ENCODE measurements at regions not wholly inside any gene's neighbourhood (a gene's known extent, or its start where the extent isn't known, plus 50 kb on each side); places are given as distances from the start of the nearest gene placed in this dataset.

GRCh38 chr14:22513066-22513812, 75.8 kb downstream of the DAD1 start:
- no peak for DNase-seq

DNA sequence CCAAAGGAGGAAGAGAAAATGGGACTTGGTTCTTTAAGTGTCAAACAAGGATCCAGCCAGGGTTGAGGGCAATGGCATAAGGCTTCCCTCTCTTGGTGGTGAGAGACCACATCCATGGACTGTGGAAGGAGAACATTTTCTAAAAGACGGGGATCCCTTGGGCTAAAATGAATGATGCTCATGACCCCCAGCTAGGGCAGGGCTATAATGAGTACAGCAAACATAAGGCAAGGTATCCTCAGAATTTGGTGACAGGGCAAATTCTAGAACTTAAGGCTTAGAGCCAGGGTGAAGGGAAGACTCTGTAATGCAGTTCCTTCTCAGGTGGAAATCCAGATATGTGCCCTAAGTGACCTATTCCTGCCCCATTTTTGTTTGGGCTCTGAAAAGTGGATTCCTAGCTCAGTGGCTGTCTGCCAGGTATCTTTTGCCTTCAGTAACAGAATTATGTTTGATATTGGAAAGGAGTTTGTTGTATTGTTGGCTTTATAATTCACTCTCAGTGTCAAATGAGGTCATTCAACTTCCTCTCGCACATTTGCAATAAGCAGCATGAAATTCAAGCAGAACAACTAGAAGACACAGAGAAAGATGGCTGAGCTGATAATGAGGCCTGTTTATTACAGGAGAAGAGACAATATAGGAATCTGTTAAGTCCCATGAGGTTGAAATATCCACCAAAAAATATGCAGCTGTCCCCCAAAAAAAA, 76.8 kb downstream of the DAD1 start:
- no peak for DNase-seq

GRCh38 chr14:22510527-22511110, 78.4 kb downstream of the DAD1 start:
- DNase-seq = no peak

- no peak for DNase-seq
These were observed 79.2 kb downstream of the DAD1 start for GRCh38 chr14:22509751-22510300.

DNA sequence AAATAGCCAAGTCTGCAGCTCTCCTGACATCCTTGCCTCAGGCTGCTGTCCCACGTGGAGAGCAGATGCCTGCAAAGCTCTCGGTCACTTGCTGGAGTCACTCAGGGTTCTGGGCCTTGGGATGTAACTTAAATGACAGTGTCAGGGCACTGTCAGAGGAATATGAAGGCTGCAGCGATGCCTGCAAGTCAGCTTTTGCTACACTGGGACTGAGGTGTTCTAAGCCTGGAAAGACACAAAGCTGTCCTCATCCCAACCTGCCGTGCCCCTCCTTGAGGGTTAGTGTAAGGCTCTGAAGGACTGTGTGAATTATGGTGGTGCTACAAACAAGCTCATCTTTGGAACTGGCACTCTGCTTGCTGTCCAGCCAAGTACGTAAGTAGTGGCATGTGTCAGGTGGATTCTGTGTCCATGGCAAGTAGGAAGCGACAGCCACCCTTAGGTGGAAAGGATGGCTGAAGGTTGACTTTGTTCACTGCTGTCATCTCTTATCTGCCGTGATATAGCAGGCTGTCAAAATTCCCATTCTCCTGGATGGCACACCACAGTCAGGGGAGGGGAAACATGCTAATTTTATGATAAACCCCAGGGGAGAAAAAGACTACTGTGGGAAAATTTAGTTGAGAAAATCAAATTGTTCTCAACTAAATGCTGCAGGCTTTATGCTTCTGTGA, 79.9 kb downstream of the DAD1 start:
- DNase-seq = no peak

DNA sequence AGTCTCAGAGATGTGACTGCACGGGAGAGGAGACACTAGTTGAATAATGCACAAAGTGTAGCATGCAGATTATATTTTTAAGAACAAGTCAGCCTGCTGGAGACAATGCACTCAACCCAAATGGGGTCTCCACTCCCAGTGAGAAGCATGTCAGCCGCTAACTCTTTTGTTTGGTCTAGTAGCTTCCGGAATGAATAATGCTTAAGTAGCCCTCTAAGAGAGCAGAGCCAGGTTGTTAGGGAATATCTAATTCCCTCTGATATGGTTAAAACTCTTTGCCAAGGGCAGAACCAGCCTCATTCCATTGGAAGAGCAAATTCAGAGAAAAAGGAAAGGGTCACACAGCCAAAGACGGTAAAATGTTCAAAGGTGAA, 80.4 kb downstream of the DAD1 start:
- no peak for DNase-seq

- no peak for DNase-seq
These were observed 80.9 kb downstream of the DAD1 start for GRCh38 chr14:22508150-22508457.

DNA sequence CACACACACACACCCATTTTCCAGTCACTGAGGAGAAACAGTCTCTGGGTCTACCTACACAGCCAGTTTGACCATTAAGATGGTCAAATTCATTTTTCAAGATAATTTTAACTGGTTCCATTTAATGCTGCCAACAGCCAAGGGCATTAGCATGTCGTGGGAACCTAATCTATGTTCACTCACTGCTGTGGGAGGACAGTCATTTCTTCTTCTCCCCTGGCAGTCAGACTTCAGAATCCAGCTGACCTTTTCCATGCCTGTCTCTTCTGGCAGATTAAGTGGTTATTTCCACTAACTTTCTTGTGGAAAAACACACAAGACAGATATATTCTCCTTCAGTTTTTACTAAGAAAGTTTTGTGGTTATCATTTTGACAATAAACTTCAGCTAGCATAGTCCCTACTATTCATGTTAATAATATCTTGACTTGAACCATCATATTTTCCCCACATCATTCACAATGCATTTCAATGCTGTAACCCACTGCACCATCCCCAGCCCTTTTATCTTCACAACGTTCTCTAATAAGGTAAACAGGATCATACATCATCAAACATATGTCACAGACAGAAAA, 82.2 kb downstream of the DAD1 start:
- no peak for DNase-seq

DNA sequence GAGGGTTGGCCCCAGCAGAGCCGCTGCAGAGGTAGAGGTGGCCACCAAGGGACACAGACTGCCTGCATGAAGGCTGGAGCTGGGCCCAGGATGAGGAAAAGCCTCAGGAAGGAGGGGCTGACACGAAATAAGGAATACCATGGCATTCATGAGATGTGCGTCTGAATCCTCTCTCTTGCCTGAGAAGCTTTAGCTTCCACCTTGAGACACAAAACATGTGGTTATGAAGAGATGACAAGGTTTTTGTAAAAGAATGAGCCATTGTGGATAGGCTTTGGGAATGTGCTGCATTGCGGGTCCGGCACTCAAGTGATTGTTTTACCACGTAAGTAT, 82.7 kb downstream of the DAD1 start:
- DNase-seq = no peak

GRCh38 chr14:22505697-22506377, 83.2 kb downstream of the DAD1 start:
- DNase-seq = no peak

- DNase-seq = no peak
These were observed 83.7 kb downstream of the DAD1 start for GRCh38 chr14:22505309-22505696.

GRCh38 chr14:22502551-22502950, 86.5 kb downstream of the DAD1 start:
- DNase-seq = no peak

- no peak for DNase-seq
These were observed 87.0 kb downstream of the DAD1 start for GRCh38 chr14:22502007-22502406.

DNA sequence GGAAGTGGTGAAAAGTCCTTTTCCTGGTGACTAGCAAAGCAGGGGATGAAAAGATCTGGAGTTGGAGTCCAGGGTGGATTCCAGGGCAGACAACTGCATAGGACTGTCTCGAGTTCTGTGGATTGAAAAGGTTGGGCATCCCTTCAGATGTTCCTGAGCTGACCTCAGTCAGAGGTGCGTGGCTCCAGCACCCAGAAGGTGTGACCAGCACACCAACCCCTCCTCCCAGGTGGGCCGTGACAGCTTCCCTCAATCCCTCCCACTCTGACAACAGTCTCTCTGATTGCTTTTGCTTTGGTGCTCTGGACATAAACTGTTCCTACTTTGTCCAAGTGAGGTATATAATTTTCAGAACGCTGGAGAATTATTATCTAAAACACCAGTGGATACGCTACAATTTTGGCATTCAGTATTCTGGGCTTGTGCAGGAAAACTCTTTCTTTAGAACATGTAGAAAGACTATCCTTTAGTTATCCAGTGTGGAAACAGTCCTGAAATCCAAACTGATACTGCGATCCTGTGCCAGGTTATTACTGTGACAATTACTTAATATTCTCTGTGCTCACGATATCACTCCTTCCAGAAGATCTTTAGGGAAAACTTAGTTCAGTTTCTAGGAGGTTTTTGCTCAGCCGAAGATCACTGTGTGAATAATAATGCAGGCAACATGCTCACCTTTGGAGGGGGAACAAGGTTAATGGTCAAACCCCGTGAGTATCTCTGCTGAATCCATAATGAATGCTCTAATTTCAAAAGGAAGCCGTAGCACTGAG, 87.9 kb downstream of the DAD1 start:
- DNase-seq = no peak

DNA sequence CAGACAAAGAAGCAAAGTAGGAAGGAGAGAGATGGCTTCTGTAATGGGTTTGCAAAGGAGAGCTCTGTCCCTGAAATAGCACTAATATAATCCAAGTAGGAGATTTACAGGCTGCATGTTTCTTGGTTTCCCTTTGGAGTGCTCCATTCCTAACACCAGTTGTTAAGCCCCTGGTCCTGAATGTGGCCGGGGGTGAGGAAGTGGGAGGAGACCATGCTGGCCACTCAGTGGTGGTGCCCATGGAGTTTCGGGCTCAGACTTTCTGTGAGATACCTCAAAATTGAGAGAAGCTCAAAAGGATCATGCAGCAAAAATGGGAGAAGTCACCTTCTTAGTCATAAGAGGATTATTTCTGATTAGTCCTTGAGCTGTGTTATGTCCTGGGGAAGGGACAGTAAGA, 88.5 kb downstream of the DAD1 start:
- no peak for DNase-seq

DNA sequence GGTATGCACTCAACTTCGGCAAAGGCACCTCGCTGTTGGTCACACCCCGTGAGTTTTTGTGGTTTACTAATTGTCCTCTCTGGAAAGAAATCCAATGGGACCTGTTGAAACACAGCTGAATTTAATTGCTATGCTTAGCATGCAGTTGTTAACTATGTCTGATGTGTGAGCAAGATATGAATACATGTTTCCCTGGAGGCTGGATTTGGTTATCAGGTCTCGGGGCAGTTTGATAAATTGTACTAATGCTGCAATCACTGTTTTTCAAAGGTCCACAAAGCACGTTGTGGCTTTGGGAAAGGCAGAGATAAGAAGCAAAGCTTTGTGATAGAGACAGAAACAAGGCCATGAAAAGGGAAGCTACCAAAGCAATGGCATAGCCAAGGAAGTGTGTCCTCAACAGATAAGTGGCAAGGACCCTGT, 91.3 kb downstream of the DAD1 start:
- DNase-seq = no peak

GRCh38 chr14:22497144-22497423, 91.9 kb downstream of the DAD1 start:
- DNase-seq = no peak

DNA sequence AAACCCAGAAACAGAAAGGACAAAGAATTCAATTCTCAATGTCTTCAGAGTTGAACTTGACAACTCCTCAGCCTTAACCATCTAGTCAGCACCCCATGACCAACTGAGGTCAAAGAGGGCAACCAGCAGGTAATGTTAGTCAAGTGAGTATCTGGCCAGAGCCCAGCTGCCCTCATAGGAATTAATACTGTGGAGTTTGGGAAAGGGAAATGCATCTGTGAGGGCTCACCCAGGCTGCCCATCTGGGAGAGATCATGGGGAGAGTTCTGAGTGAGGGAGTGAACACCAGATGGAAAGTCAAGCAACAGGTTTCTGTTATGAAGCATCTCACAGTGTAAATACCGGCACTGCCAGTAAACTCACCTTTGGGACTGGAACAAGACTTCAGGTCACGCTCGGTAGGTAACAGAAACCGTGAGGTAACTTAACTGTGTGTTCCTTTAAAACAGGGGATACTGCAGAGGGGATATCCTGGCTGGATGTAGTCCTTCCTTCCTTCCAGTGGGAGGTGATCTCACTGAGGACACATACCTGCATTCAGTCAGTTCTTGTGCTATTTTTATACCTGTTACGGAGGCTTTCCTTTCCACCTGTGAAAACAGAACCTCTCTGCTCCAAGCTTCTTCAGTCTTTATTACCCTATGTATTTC, 94.4 kb downstream of the DAD1 start:
- DNase-seq = no peak

DNA sequence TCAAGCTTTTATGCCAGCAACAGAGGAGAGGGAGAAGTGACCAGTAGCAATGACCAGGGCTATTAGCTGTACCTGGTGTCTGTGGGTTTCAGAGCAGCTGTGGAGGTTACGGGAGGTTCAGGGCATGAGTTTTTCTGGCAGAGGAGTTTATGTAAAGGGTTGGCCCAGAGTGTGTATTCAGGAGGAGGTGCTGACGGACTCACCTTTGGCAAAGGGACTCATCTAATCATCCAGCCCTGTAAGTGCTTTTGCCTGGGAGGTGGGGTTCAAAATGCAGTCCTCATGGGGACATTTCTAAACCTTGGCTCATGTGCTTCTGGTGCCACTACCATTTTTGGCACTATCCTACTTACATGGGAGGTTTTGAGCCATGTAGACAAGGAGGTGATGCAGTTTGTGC, 95.3 kb downstream of the DAD1 start:
- no peak for DNase-seq

GRCh38 chr14:22492622-22493542, 96.1 kb downstream of the DAD1 start:
- no peak for DNase-seq
